ENCODE measurements at regions not wholly inside any gene's neighbourhood (a gene's known extent, or its start where the extent isn't known, plus 50 kb on each side); places are given as distances from the start of the nearest gene placed in this dataset.
"Not testable (repeated sequence)": the region's sequence is repeated elsewhere in the genome, so short reads cannot be mapped to it uniquely, and the experiment has no call there.

- Mint-ChIP-seq H3K4me1 (ENCODE audit: low read depth) (no peaks in the 10 kb centered on the region), H3K36me3 (ENCODE audit: low read depth) (no peaks in the 10 kb centered on the region), H3K4me3 (no peak overlapping the region), H3K27ac (no peak overlapping the region), H3K27me3 (peaks cover 68% of the 10 kb centered on the region), H3K9me3 (peaks cover 16% of the 10 kb centered on the region)
- DNase-seq (no peak), ATAC-seq (ENCODE audit: poor library complexity) (no peak)
- no peaks in the 10 kb centered on the region for H3K4me1 ChIP-seq (ENCODE audit: insufficient read depth, low read length)
- POLR2A ChIA-PET: no interaction called here
- no peak overlapping the region for H3K4me3 ChIP-seq (ENCODE audit: low read length)
- H3K27me3 ChIP-seq (ENCODE audit: control insufficient read depth in 1 of 2, insufficient read depth in 2 of 2, low read length in 2 of 2): peaks cover 17 to 32% of the 10 kb centered on the region in 2 experiments
- no peak overlapping the region for H3K27ac ChIP-seq (ENCODE audit: low read depth in 1 of 2, low read length in 2 of 2)
- H3K9me3 ChIP-seq (ENCODE audit: control insufficient read depth in 1 of 2, insufficient read depth in 1 of 2, low read length in 2 of 2): peaks cover 12 to 14% of the 10 kb centered on the region in 2 experiments
- no peaks in the 10 kb centered on the region for H3K36me3 ChIP-seq (ENCODE audit: insufficient read depth, low read length)
- no peak for TF ChIP-seq CTCF (IDR thresholded peaks at IDR 0.05)
- intact Hi-C loops (cut with DNase I, micrococcal nuclease): no loop called here
- CTCF ChIA-PET: no interaction called here
Measured at GRCh38 chr1:157217486-157217885, 79.3 kb upstream of the ETV3 start.

DNA sequence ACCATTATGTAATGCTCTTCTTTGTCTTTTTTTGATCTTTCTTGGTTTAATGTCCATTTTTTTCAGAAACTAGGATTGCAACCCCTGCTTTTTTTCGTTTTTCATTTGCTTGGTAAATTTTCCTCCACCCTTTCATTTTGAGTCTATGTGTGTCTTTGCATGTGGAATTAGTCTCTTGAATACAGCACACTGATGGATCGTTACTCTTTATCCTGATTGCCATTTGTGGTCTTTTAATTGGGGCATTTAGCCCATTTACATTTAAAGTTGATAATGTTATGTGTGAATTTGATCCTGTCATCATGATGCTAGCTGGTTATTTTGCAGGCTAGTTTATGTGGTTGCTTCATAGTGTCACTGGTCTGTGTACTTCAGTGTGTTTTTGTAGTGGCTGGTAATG, 75.6 kb upstream of the ETV3 start:
- Mint-ChIP-seq H3K27ac (no peak overlapping the region), H3K4me1 (ENCODE audit: low read depth) (no peaks in the 10 kb centered on the region), H3K4me3 (no peak overlapping the region), H3K27me3 (peaks cover 64% of the 10 kb centered on the region), H3K9me3 (peaks cover 16% of the 10 kb centered on the region), H3K36me3 (ENCODE audit: low read depth) (no peaks in the 10 kb centered on the region)
- Histone ChIP-seq H3K9me3 (ENCODE audit: control insufficient read depth in 1 of 2, insufficient read depth in 1 of 2, low read length in 2 of 2) (peaks cover 12 to 14% of the 10 kb centered on the region in 2 experiments), H3K27me3 (ENCODE audit: control insufficient read depth in 1 of 2, insufficient read depth in 2 of 2, low read length in 2 of 2) (peaks cover 10 to 11% of the 10 kb centered on the region in 2 experiments), H3K4me1 (ENCODE audit: insufficient read depth, low read length) (no peaks in the 10 kb centered on the region), H3K36me3 (ENCODE audit: insufficient read depth, low read length) (no peaks in the 10 kb centered on the region), H3K4me3 (ENCODE audit: low read length) (no peak overlapping the region), H3K27ac (ENCODE audit: low read depth in 1 of 2, low read length in 2 of 2) (no peak overlapping the region)
- ATAC-seq (ENCODE audit: poor library complexity): no peak
- no peak for DNase-seq
- no peak for TF ChIP-seq CTCF (IDR thresholded peaks at IDR 0.05)
- CTCF ChIA-PET: no interaction called here
- intact Hi-C loops (cut with DNase I, micrococcal nuclease): no loop called here
- POLR2A ChIA-PET: no interaction called here

DNA sequence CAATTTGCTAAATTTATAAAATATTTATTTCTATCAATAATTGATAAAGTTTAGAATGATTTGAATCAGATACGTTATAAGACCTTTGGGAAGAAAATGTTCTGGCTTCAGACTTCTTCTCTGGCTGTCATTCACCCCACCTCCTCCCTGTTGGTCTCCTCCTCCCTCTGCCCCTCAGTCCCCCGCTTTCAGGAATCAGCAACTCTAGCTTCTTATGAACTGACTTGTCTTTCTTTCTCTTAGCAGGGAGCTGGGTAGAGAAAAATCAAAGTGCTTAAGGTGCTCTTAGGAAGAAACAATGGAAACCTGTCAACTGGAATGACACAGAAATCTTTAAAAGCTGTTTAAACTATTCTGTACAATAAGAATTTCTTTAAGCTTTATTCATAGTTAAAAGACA, 71.3 kb upstream of the ETV3 start:
- CTCF ChIA-PET: no interaction called here

DNA sequence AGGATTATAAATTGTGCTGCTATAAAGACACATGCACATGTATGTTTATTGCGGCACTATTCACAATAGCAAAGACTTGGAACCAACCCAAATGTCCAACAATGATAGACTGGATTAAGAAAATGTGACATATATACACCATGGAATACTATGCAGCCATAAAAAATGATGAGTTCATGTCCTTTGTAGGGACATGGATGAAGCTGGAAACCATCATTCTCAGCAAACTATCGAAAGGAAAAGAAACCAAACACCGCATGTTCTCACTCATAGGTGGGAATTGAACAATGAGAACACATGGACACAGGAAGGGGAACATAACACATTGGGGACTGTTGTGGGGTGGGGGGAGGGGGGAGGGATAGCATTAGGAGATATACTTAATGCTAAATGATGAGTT, 67.8 kb upstream of the ETV3 start:
- intact Hi-C loops (cut with DNase I, micrococcal nuclease); H3K9me3 ChIP-seq (ENCODE audit: control insufficient read depth in 1 of 2, insufficient read depth in 1 of 2, low read length in 2 of 2); H3K27ac Mint-ChIP-seq; CTCF ChIA-PET; POLR2A ChIA-PET; H3K36me3 Mint-ChIP-seq (ENCODE audit: low read depth); DNase-seq; H3K4me3 Mint-ChIP-seq; H3K4me3 ChIP-seq (ENCODE audit: low read length); H3K9me3 Mint-ChIP-seq; H3K36me3 ChIP-seq (ENCODE audit: insufficient read depth, low read length); H3K4me1 ChIP-seq (ENCODE audit: insufficient read depth, low read length); H3K4me1 Mint-ChIP-seq (ENCODE audit: low read depth); ATAC-seq (ENCODE audit: poor library complexity); H3K27ac ChIP-seq (ENCODE audit: low read depth in 1 of 2, low read length in 2 of 2): not testable (repeated sequence)
- peaks cover 60% of the 10 kb centered on the region for H3K27me3 Mint-ChIP-seq
- peaks cover 9 to 21% of the 10 kb centered on the region in 2 experiments for H3K27me3 ChIP-seq (ENCODE audit: control insufficient read depth in 1 of 2, insufficient read depth in 2 of 2, low read length in 2 of 2)

More for the DNA sequence above, 71.3 kb upstream of the ETV3 start:
- no peaks in the 10 kb centered on the region for H3K36me3 ChIP-seq (ENCODE audit: insufficient read depth, low read length)
- H3K27ac ChIP-seq (ENCODE audit: low read depth in 1 of 2, low read length in 2 of 2): no peak overlapping the region
- Mint-ChIP-seq H3K36me3 (ENCODE audit: low read depth) (no peaks in the 10 kb centered on the region), H3K9me3 (peaks cover 13% of the 10 kb centered on the region), H3K4me1 (ENCODE audit: low read depth) (no peaks in the 10 kb centered on the region), H3K27me3 (peaks cover 61% of the 10 kb centered on the region), H3K27ac (no peak overlapping the region), H3K4me3 (no peak overlapping the region)
- POLR2A ChIA-PET: no interaction called here
- DNase-seq (no peak), ATAC-seq (ENCODE audit: poor library complexity) (no peak)
- no peaks in the 10 kb centered on the region for H3K4me1 ChIP-seq (ENCODE audit: insufficient read depth, low read length)
- H3K9me3 ChIP-seq (ENCODE audit: control insufficient read depth in 1 of 2, insufficient read depth in 1 of 2, low read length in 2 of 2): peaks cover 0 to 4% of the 10 kb centered on the region in 2 experiments
- intact Hi-C loops (cut with DNase I, micrococcal nuclease): no loop called here
- H3K4me3 ChIP-seq (ENCODE audit: low read length): no peak overlapping the region
- TF ChIP-seq CTCF (IDR thresholded peaks at IDR 0.05): no peak
- H3K27me3 ChIP-seq (ENCODE audit: control insufficient read depth in 1 of 2, insufficient read depth in 2 of 2, low read length in 2 of 2): peaks cover 2 to 16% of the 10 kb centered on the region in 2 experiments
